ENCODE measurements at regions not wholly inside any gene's neighbourhood (a gene's known extent, or its start where the extent isn't known, plus 50 kb on each side); places are given as distances from the start of the nearest gene placed in this dataset.

DNA sequence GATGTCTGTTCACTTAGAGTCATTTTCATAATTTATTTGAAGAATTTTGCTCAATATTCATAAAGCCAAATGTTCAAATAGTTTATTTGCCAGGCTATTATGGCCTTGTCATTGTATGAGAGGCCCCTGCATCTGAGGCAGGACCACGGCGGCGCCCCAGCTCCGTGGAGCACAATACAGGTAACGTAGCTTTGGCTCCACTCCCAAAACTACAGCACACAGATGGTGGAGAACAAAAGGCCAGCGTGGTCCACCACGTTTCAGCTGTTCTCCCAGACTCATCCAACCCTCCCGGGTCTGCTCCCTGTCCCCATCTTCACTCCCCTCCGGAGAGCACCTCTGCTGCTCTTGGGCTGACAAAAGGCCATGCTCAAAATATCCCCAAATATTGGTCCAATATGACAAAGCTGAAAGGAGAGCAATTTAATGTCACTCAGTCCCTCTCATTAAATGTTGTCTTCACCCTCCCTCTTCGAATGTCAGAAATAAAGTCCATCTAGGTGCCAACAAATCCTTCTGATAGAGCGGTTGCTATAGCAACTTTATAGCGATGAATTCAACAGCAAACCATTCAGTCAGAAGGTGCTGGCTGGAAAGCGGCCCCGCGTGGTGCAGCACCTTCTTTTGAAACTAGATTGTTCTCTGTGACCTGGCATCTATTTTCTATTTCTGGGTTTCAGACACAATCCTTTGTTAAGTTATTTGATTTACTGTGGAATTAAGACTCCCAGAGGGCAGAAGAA is 504.3 kb downstream of the ARHGEF28 start:
- H3K36me3 Mint-ChIP-seq (ENCODE audit: low read depth): no peaks in the 10 kb centered on the region
- no peak overlapping the region for H3K4me3 ChIP-seq
- no peaks in the 10 kb centered on the region for H3F3A ChIP-seq (replicated peaks; ENCODE audit: low read depth)
- H4K20me1 ChIP-seq (replicated peaks; ENCODE audit: insufficient read depth): no peaks in the 10 kb centered on the region
- TF ChIP-seq, protein P1, sequence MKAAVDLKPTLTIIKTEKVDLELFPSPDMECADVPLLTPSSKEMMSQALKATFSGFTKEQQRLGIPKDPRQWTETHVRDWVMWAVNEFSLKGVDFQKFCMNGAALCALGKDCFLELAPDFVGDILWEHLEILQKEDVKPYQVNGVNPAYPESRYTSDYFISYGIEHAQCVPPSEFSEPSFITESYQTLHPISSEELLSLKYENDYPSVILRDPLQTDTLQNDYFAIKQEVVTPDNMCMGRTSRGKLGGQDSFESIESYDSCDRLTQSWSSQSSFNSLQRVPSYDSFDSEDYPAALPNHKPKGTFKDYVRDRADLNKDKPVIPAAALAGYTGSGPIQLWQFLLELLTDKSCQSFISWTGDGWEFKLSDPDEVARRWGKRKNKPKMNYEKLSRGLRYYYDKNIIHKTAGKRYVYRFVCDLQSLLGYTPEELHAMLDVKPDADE (IDR thresholded peaks at IDR 0.05): no peak
- TF ChIP-seq, protein P2, sequence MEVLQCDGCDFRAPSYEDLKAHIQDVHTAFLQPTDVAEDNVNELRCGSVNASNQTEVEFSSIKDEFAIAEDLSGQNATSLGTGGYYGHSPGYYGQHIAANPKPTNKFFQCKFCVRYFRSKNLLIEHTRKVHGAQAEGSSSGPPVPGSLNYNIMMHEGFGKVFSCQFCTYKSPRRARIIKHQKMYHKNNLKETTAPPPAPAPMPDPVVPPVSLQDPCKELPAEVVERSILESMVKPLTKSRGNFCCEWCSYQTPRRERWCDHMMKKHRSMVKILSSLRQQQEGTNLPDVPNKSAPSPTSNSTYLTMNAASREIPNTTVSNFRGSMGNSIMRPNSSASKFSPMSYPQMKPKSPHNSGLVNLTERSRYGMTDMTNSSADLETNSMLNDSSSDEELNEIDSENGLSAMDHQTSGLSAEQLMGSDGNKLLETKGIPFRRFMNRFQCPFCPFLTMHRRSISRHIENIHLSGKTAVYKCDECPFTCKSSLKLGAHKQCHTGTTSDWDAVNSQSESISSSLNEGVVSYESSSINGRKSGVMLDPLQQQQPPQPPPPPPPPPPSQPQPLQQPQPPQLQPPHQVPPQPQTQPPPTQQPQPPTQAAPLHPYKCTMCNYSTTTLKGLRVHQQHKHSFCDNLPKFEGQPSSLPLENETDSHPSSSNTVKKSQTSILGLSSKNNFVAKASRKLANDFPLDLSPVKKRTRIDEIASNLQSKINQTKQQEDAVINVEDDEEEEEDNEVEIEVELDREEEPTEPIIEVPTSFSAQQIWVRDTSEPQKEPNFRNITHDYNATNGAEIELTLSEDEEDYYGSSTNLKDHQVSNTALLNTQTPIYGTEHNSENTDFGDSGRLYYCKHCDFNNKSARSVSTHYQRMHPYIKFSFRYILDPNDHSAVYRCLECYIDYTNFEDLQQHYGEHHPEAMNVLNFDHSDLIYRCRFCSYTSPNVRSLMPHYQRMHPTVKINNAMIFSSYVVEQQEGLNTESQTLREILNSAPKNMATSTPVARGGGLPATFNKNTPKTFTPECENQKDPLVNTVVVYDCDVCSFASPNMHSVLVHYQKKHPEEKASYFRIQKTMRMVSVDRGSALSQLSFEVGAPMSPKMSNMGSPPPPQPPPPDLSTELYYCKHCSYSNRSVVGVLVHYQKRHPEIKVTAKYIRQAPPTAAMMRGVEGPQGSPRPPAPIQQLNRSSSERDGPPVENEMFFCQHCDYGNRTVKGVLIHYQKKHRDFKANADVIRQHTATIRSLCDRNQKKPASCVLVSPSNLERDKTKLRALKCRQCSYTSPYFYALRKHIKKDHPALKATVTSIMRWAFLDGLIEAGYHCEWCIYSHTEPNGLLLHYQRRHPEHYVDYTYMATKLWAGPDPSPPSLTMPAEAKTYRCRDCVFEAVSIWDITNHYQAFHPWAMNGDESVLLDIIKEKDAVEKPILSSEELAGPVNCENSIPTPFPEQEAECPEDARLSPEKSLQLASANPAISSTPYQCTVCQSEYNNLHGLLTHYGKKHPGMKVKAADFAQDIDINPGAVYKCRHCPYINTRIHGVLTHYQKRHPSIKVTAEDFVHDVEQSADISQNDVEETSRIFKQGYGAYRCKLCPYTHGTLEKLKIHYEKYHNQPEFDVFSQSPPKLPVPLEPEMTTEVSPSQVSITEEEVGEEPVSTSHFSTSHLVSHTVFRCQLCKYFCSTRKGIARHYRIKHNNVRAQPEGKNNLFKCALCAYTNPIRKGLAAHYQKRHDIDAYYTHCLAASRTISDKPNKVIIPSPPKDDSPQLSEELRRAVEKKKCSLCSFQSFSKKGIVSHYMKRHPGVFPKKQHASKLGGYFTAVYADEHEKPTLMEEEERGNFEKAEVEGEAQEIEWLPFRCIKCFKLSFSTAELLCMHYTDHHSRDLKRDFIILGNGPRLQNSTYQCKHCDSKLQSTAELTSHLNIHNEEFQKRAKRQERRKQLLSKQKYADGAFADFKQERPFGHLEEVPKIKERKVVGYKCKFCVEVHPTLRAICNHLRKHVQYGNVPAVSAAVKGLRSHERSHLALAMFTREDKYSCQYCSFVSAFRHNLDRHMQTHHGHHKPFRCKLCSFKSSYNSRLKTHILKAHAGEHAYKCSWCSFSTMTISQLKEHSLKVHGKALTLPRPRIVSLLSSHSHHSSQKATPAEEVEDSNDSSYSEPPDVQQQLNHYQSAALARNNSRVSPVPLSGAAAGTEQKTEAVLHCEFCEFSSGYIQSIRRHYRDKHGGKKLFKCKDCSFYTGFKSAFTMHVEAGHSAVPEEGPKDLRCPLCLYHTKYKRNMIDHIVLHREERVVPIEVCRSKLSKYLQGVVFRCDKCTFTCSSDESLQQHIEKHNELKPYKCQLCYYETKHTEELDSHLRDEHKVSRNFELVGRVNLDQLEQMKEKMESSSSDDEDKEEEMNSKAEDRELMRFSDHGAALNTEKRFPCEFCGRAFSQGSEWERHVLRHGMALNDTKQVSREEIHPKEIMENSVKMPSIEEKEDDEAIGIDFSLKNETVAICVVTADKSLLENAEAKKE (CRISPR knock-in tag; IDR thresholded peaks at IDR 0.05): no peak
- TF ChIP-seq EZH2phosphoT487 (IDR thresholded peaks at IDR 0.05; ENCODE audit: unreplicated experiment) (no peak), EZH2 (IDR thresholded peaks at IDR 0.05; ENCODE audit: low read depth, unreplicated experiment) (no peak), ZNF114 (CRISPR knock-in tag; IDR thresholded peaks at IDR 0.05) (no peak), JUNB (IDR thresholded peaks at IDR 0.05; ENCODE audit: unreplicated experiment) (no peak), NANOG (IDR thresholded peaks at IDR 0.05; ENCODE audit: borderline replicate concordance) (no peak), CREB1 (CRISPR knock-in tag; IDR thresholded peaks at IDR 0.05; ENCODE audit: low read depth) (no peak), POLR2AphosphoS5 (IDR thresholded peaks at IDR 0.05; ENCODE audit: low read depth) (no peak)
- TF ChIP-seq, protein P3, sequence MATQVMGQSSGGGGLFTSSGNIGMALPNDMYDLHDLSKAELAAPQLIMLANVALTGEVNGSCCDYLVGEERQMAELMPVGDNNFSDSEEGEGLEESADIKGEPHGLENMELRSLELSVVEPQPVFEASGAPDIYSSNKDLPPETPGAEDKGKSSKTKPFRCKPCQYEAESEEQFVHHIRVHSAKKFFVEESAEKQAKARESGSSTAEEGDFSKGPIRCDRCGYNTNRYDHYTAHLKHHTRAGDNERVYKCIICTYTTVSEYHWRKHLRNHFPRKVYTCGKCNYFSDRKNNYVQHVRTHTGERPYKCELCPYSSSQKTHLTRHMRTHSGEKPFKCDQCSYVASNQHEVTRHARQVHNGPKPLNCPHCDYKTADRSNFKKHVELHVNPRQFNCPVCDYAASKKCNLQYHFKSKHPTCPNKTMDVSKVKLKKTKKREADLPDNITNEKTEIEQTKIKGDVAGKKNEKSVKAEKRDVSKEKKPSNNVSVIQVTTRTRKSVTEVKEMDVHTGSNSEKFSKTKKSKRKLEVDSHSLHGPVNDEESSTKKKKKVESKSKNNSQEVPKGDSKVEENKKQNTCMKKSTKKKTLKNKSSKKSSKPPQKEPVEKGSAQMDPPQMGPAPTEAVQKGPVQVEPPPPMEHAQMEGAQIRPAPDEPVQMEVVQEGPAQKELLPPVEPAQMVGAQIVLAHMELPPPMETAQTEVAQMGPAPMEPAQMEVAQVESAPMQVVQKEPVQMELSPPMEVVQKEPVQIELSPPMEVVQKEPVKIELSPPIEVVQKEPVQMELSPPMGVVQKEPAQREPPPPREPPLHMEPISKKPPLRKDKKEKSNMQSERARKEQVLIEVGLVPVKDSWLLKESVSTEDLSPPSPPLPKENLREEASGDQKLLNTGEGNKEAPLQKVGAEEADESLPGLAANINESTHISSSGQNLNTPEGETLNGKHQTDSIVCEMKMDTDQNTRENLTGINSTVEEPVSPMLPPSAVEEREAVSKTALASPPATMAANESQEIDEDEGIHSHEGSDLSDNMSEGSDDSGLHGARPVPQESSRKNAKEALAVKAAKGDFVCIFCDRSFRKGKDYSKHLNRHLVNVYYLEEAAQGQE (IDR thresholded peaks at IDR 0.05; ENCODE audit: unreplicated experiment): no peak
- H3K4me2 ChIP-seq: no peak overlapping the region
- H2AFZ ChIP-seq: no peak overlapping the region
- peaks cover 5% of the 10 kb centered on the region for H3K27me3 Mint-ChIP-seq (ENCODE audit: insufficient read depth, low read depth, poor library complexity)
- H3K4me3 Mint-ChIP-seq: no peak overlapping the region
- H3K79me2 ChIP-seq (replicated peaks; ENCODE audit: insufficient read depth): no peaks in the 10 kb centered on the region
- no peak overlapping the region for H3K27ac Mint-ChIP-seq
- no peak for ATAC-seq
- H3K9me2 ChIP-seq (ENCODE audit: insufficient read depth): no peaks in the 10 kb centered on the region
- H3K9me3 Mint-ChIP-seq: no peaks in the 10 kb centered on the region
- H3K27ac ChIP-seq (ENCODE audit: low read depth): no peak overlapping the region
- H3K36me3 ChIP-seq (ENCODE audit: insufficient read depth): no peaks in the 10 kb centered on the region
- H3K27me3 ChIP-seq (ENCODE audit: insufficient read depth): no peaks in the 10 kb centered on the region
- no peaks in the 10 kb centered on the region for H3K4me1 ChIP-seq (ENCODE audit: insufficient read depth)
- DNase-seq (ENCODE audit: low spot score): no peak
- H3K4me1 Mint-ChIP-seq: peaks cover 9% of the 10 kb centered on the region; the same call in 1 of the 3 replicates

Data from GM23338 (cell line).